SK-N-SH treated with all-trans-retinoic acid at 6 μM for 48 hours (cell line): ENCODE measurements at regions not wholly inside any gene's neighbourhood (a gene's known extent, or its start where the extent isn't known, plus 50 kb on each side); places are given as distances from the start of the nearest gene placed in this dataset.

Source experiments
- ATAC-seq: fragments of 200-7000 bp; cut with Tn5 transposase; 3 replicates; pipeline ENCODE4 v1.9.1; 2020; ENCODE audit warnings: mild to moderate bottlenecking, moderate library complexity
- ARNTL ChIP-seq: fragments of 450-650 bp; formaldehyde crosslinking; IDR thresholded peaks from 2 replicates; pipeline ENCODE4 v1.5.0; 2020; ENCODE audit warnings: low read depth, mild to moderate bottlenecking, moderate library complexity, borderline replicate concordance
- CREB5 ChIP-seq: fragments of 250-450 bp; sonication (Bioruptor Pico); IDR thresholded peaks from 2 replicates; pipeline ENCODE4 v1.5.1; 2020; ENCODE audit warnings: low read depth, mild to moderate bottlenecking, moderate library complexity
- CSDC2 ChIP-seq: fragments of 250-450 bp; sonication (Bioruptor Pico); IDR thresholded peaks from 2 replicates; pipeline ENCODE4 v1.5.0; 2020; ENCODE audit warnings: mild to moderate bottlenecking, moderate library complexity
- CSRNP3 ChIP-seq: fragments of 250-450 bp; sonication (Bioruptor Pico); IDR thresholded peaks from 2 replicates; pipeline ENCODE4 v1.5.1; 2021; ENCODE audit warnings: mild to moderate bottlenecking, moderate library complexity
- GLIS3 ChIP-seq: fragments of 250-450 bp; sonication (Bioruptor Pico); IDR thresholded peaks from 2 replicates; pipeline ENCODE4 v1.5.0; 2020; ENCODE audit warnings: mild to moderate bottlenecking, moderate library complexity
- ISL1 ChIP-seq: fragments of 250-450 bp; sonication (Bioruptor Pico); IDR thresholded peaks from 2 replicates; pipeline ENCODE4 v2.1.2; 2022; ENCODE audit warnings: mild to moderate bottlenecking, moderate library complexity
- OSR1 ChIP-seq: fragments of 250-450 bp; sonication (Bioruptor Pico); IDR thresholded peaks from 2 replicates; pipeline ENCODE4 v1.8.0; 2022; ENCODE audit warnings: moderate library complexity, mild to moderate bottlenecking, inconsistent platforms
- PATZ1 ChIP-seq: fragments of 250-450 bp; sonication (Bioruptor Pico); IDR thresholded peaks from 2 replicates; pipeline ENCODE4 v1.8.0; 2020; ENCODE audit warnings: mild to moderate bottlenecking, moderate library complexity, borderline replicate concordance
- POU6F1 ChIP-seq: fragments of 250-450 bp; sonication (Bioruptor Pico); IDR thresholded peaks from 2 replicates; pipeline ENCODE4 v1.8.0; 2021; ENCODE audit warnings: low read depth, mild to moderate bottlenecking, moderate library complexity, borderline replicate concordance
- PPARA ChIP-seq: fragments of 250-450 bp; sonication (Bioruptor Pico); IDR thresholded peaks from 2 replicates; pipeline ENCODE4 v1.5.0; 2020; ENCODE audit warnings: mild to moderate bottlenecking, borderline replicate concordance
- RARB ChIP-seq: fragments of 250-450 bp; sonication (Bioruptor Pico); IDR thresholded peaks from 2 replicates; pipeline ENCODE4 v1.8.0; 2021; ENCODE audit warnings: mild to moderate bottlenecking, moderate library complexity
- TCF4 ChIP-seq: fragments of 250-450 bp; sonication (Bioruptor Pico); IDR thresholded peaks from 2 replicates; pipeline ENCODE4 v1.8.0; 2021; ENCODE audit warnings: mild to moderate bottlenecking, moderate library complexity, borderline replicate concordance
- TOX ChIP-seq: fragments of 250-450 bp; sonication (Bioruptor Pico); IDR thresholded peaks from 2 replicates; pipeline ENCODE4 v1.8.0; 2021; ENCODE audit warnings: mild to moderate bottlenecking, moderate library complexity, borderline replicate concordance
- TSHZ2 ChIP-seq: fragments of 250-450 bp; sonication (Bioruptor Pico); IDR thresholded peaks from 2 replicates; pipeline ENCODE4 v1.5.0; 2020; ENCODE audit warnings: mild to moderate bottlenecking, moderate library complexity
- ZC3H10 ChIP-seq: fragments of 250-450 bp; sonication (Bioruptor Pico); IDR thresholded peaks from 2 replicates; pipeline ENCODE4 v1.5.1; 2021; ENCODE audit warnings: mild to moderate bottlenecking, moderate library complexity
- ZFP30 ChIP-seq: fragments of 450-650 bp; formaldehyde crosslinking; IDR thresholded peaks from 2 replicates; pipeline ENCODE4 v1.5.0; 2022; ENCODE audit warnings: mild to moderate bottlenecking, moderate library complexity
- ZNF565 ChIP-seq: fragments of 450-650 bp; formaldehyde crosslinking; conservative IDR thresholded peaks from 2 replicates; pipeline ENCODE4 v1.5.0; 2020; ENCODE audit warnings: low read depth, mild to moderate bottlenecking, moderate library complexity
- ZNF70 ChIP-seq: fragments of 450-650 bp; formaldehyde crosslinking; IDR thresholded peaks from 2 replicates; pipeline ENCODE4 v1.5.0; 2020; ENCODE audit warnings: mild to moderate bottlenecking, moderate library complexity
- ZNF8 ChIP-seq: fragments of 450-650 bp; formaldehyde crosslinking; IDR thresholded peaks from 2 replicates; pipeline ENCODE4 v1.5.0; 2020; ENCODE audit warnings: mild to moderate bottlenecking, moderate library complexity

- no peak for TF ChIP-seq PATZ1 (CRISPR knock-in tag)
- TF ChIP-seq OSR1 (CRISPR knock-in tag) = no peak
- no peak for TF ChIP-seq TOX (CRISPR knock-in tag)
- no peak for TF ChIP-seq ARNTL (CRISPR knock-in tag)
- TF ChIP-seq ZNF565 (CRISPR knock-in tag) = no peak
- TF ChIP-seq, all 23 proteins: peak for 0
Measured at GRCh38 chr10:78207216-78207615, 173.6 kb downstream of the RPS24 start (continued).

- ATAC-seq = no peak
- no peak for TF ChIP-seq ZC3H10
- TF ChIP-seq OSR1 (CRISPR knock-in tag) = no peak
- TF ChIP-seq CSDC2 (CRISPR knock-in tag) = no peak
- TF ChIP-seq TSHZ2 (CRISPR knock-in tag) = no peak
- no peak for TF ChIP-seq CREB5 (CRISPR knock-in tag)
- TF ChIP-seq ARNTL (CRISPR knock-in tag) = no peak
- TF ChIP-seq CSRNP3 (CRISPR knock-in tag) = no peak
- TF ChIP-seq ZNF70 (CRISPR knock-in tag) = no peak
- no peak for TF ChIP-seq POU6F1 (CRISPR knock-in tag)
- no peak for TF ChIP-seq ZFP30
- no peak for TF ChIP-seq ISL1 (CRISPR knock-in tag)
Measured at GRCh38 chr10:78207776-78208175, 174.1 kb downstream of the RPS24 start.

- no peak for TF ChIP-seq CREB5 (CRISPR knock-in tag)
- no peak for TF ChIP-seq OSR1 (CRISPR knock-in tag)
- TF ChIP-seq GLIS3 (CRISPR knock-in tag) = no peak
- TF ChIP-seq ZNF8 (CRISPR knock-in tag) = no peak
- TF ChIP-seq TCF4 = no peak
- no peak for TF ChIP-seq CSDC2 (CRISPR knock-in tag)
- TF ChIP-seq RARB (CRISPR knock-in tag) = no peak
- no peak for TF ChIP-seq ZFP30
- TF ChIP-seq, all 23 proteins: peak for 0
- no peak for ATAC-seq
Measured at GRCh38 chr10:78209970-78210369, 176.3 kb downstream of the RPS24 start.

GRCh38 chr10:78210548-78210947 lies 176.9 kb downstream of the RPS24 start:
- ATAC-seq = no peak
- TF ChIP-seq ZFP30 = no peak
- TF ChIP-seq PPARA = no peak
- TF ChIP-seq OSR1 (CRISPR knock-in tag) = no peak
- no peak for TF ChIP-seq POU6F1 (CRISPR knock-in tag)
- no peak for TF ChIP-seq ZNF70 (CRISPR knock-in tag)
- TF ChIP-seq GLIS3 (CRISPR knock-in tag) = no peak
- no peak for TF ChIP-seq CREB5 (CRISPR knock-in tag)
